ENCODE measurements at regions not wholly inside any gene's neighbourhood (a gene's known extent, or its start where the extent isn't known, plus 50 kb on each side); places are given as distances from the start of the nearest gene placed in this dataset.
"Not testable (repeated sequence)": the region's sequence is repeated elsewhere in the genome, so short reads cannot be mapped to it uniquely, and the experiment has no call there.

- TF ChIP-seq, protein P1, sequence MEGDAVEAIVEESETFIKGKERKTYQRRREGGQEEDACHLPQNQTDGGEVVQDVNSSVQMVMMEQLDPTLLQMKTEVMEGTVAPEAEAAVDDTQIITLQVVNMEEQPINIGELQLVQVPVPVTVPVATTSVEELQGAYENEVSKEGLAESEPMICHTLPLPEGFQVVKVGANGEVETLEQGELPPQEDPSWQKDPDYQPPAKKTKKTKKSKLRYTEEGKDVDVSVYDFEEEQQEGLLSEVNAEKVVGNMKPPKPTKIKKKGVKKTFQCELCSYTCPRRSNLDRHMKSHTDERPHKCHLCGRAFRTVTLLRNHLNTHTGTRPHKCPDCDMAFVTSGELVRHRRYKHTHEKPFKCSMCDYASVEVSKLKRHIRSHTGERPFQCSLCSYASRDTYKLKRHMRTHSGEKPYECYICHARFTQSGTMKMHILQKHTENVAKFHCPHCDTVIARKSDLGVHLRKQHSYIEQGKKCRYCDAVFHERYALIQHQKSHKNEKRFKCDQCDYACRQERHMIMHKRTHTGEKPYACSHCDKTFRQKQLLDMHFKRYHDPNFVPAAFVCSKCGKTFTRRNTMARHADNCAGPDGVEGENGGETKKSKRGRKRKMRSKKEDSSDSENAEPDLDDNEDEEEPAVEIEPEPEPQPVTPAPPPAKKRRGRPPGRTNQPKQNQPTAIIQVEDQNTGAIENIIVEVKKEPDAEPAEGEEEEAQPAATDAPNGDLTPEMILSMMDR (IDR thresholded peaks at IDR 0.05; ENCODE audit: poor library complexity) = not testable (repeated sequence)
- TF ChIP-seq EZH2 (IDR thresholded peaks at IDR 0.05; ENCODE audit: borderline replicate concordance) = not testable (repeated sequence)
Observed at GRCh38 chr11:91481875-91482274, 742.7 kb upstream of the FAT3 start.

Data from hepatocyte (in vitro differentiated cells).